ENCODE measurements at regions not wholly inside any gene's neighbourhood (a gene's known extent, or its start where the extent isn't known, plus 50 kb on each side); places are given as distances from the start of the nearest gene placed in this dataset.

DNA sequence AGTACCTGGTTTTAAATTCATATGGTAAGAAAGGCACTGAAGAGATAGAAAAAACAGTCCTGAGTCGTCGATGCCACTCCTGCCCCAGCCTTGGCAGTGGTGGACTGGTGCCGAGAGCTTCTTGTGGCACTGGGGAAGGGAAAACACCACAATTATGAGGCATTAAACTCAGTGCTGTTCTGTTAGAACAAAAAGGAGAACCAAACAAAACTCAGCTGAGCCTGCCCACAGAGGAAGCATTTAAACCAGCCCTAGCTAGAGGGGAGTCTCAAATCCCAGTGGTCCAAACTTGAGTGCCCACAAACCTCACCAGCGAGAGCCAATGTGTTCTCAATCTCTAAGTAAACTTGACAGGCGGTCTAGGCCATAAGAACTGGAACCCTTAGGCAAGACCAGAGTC, 1254.5 kb upstream of the FAM98A start:
- TF ChIP-seq, protein P1, sequence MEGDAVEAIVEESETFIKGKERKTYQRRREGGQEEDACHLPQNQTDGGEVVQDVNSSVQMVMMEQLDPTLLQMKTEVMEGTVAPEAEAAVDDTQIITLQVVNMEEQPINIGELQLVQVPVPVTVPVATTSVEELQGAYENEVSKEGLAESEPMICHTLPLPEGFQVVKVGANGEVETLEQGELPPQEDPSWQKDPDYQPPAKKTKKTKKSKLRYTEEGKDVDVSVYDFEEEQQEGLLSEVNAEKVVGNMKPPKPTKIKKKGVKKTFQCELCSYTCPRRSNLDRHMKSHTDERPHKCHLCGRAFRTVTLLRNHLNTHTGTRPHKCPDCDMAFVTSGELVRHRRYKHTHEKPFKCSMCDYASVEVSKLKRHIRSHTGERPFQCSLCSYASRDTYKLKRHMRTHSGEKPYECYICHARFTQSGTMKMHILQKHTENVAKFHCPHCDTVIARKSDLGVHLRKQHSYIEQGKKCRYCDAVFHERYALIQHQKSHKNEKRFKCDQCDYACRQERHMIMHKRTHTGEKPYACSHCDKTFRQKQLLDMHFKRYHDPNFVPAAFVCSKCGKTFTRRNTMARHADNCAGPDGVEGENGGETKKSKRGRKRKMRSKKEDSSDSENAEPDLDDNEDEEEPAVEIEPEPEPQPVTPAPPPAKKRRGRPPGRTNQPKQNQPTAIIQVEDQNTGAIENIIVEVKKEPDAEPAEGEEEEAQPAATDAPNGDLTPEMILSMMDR (IDR thresholded peaks at IDR 0.05; ENCODE audit: low read depth, low read length, poor library complexity, severe bottlenecking), result no peak
- TF ChIP-seq EZH2phosphoT487 (IDR thresholded peaks at IDR 0.05; ENCODE audit: borderline replicate concordance, low read length), result no peak
